T-cell (primary cell): ENCODE measurements at regions not wholly inside any gene's neighbourhood (a gene's known extent, or its start where the extent isn't known, plus 50 kb on each side); places are given as distances from the start of the nearest gene placed in this dataset.

ENCODE experiments used
- ATAC-seq, 4 experiments: fragments of 200-7000 bp in 3 of 4; fragments of 150-1000 bp in 1 of 4; cut with Tn5 transposase; replicated peaks in 1 of 4; 1 replicate in 3 of 4; 2 replicates in 1 of 4; pipeline ENCODE4 v1.10.0; 2021; ENCODE audit warnings: moderate library complexity in 3 of 4, mild to moderate bottlenecking in 2 of 4, moderate number of reproducible peaks in 1 of 4
- CTCF ChIA-PET, 2 donors: fragments of 300-600 bp; sonication (Branson Sonifier 250); formaldehyde crosslinking; loops; one replicate each; lab custom pipeline; 2022; ENCODE audit warnings: antibody characterized with exemption in 2 of 2; lab: Charles Lee
- POLR2A ChIA-PET, 2 donors: fragments of 300-600 bp; sonication (Branson Sonifier 250); formaldehyde crosslinking; loops; one replicate each; lab custom pipeline; 2022; ENCODE audit warnings: antibody characterized with exemption in 2 of 2; lab: Charles Lee
- DNase-seq, 35 experiments: peaks; one replicate each; pipeline versions ENCODE4 v3.0.0 to v3.0.0-alpha.2; 2013 to 2023
- H3K27ac ChIP-seq: one replicate; pipeline ENCODE4 v1.5.1; 2013; ENCODE audit warnings: low read length
- H3K27me3 ChIP-seq, 2 experiments: replicated peaks in 1 of 2; 1 replicate in 1 of 2; 2 replicates in 1 of 2; pipeline versions ENCODE4 v1.6.1 to v1.7.0; 2013; ENCODE audit warnings: low read length in 1 of 2, mixed read lengths in 1 of 2; ENCODE audit not compliant: control insufficient read depth in 2 of 2, insufficient read depth in 2 of 2; ENCODE audit errors: extremely low read depth in 1 of 2
- H3K36me3 ChIP-seq, 2 donors: 1 replicate in 1 of 2; 2 replicates in 1 of 2; pipeline versions ENCODE4 v1.6.1 to v1.7.0; 2013; ENCODE audit warnings: low read length in 1 of 2; ENCODE audit not compliant: control insufficient read depth in 2 of 2, insufficient read depth in 1 of 2; ENCODE audit errors: extremely low read depth in 1 of 2
- H3K4me1 ChIP-seq, 2 experiments: 1 replicate in 1 of 2; 2 replicates in 1 of 2; pipeline versions ENCODE4 v1.6.1 to v1.7.0; 2013; ENCODE audit warnings: low read length in 2 of 2, mixed read lengths in 1 of 2; ENCODE audit not compliant: insufficient read depth in 2 of 2, control insufficient read depth in 1 of 2; ENCODE audit errors: extremely low read depth in 1 of 2
- H3K4me3 ChIP-seq, 2 donors: 1 replicate in 1 of 2; 2 replicates in 1 of 2; pipeline versions ENCODE4 v1.5.1 to v1.7.0; 2013; ENCODE audit warnings: mild to moderate bottlenecking in 2 of 2, low read length in 1 of 2, moderate library complexity in 1 of 2; ENCODE audit not compliant: control insufficient read depth in 1 of 2; ENCODE audit errors: extremely low read depth in 1 of 2
- H3K9me3 ChIP-seq: 2 replicates; pipeline ENCODE4 v1.7.0; 2013
- H3K27ac Mint-ChIP-seq, 2 donors: one replicate each; pipeline ENCODE4 v1.8.0; 2020 to 2021; ENCODE audit warnings: mild to moderate bottlenecking in 2 of 2, mixed read lengths in 2 of 2
- H3K27me3 Mint-ChIP-seq, 2 donors: one replicate each; pipeline ENCODE4 v1.8.0; 2021 to 2022; ENCODE audit warnings: mixed read lengths in 2 of 2
- H3K36me3 Mint-ChIP-seq: one replicate; pipeline ENCODE4 v1.8.0; 2021; ENCODE audit warnings: mixed read lengths
- H3K4me1 Mint-ChIP-seq, 3 donors: one replicate each; pipeline ENCODE4 v1.8.0; 2020 to 2022; ENCODE audit warnings: mixed read lengths in 3 of 3, mild to moderate bottlenecking in 1 of 3
- H3K4me3 Mint-ChIP-seq, 3 donors: one replicate each; pipeline ENCODE4 v1.8.0; 2020 to 2022; ENCODE audit warnings: mild to moderate bottlenecking in 3 of 3, mixed read lengths in 3 of 3, moderate library complexity in 3 of 3
- H3K9me3 Mint-ChIP-seq, 3 donors: one replicate each; pipeline ENCODE4 v1.8.0; 2020 to 2022; ENCODE audit warnings: mixed read lengths in 3 of 3
- WGBS: methylation state at CpG from one replicate; pipeline ENCODE4 v1.1.5; 2013; ENCODE audit warnings: missing lambda C conversion rate; ENCODE audit not compliant: insufficient coverage; 5-methylcytosine and 5-hydroxymethylcytosine counted together

GRCh38 chrX:82237328-82237727 is 1035.4 kb downstream of the SH3BGRL start:
- no peak overlapping the region for H3K27ac Mint-ChIP-seq
- H3K9me3 ChIP-seq: no peaks in the 10 kb centered on the region
- WGBS: no CpG with 5 or more reads among the region's 1 CpG
- peaks cover 21 to 25% (median 23%) of the 10 kb centered on the region in 3 donors for H3K9me3 Mint-ChIP-seq
- no peak for ATAC-seq
- DNase-seq: no peak
- H3K4me3 ChIP-seq: no peak overlapping the region
- no peak overlapping the region for H3K4me3 Mint-ChIP-seq
- H3K36me3 ChIP-seq: no peaks in the 10 kb centered on the region
- H3K4me1 Mint-ChIP-seq: no peaks in the 10 kb centered on the region
- no peaks in the 10 kb centered on the region for H3K36me3 Mint-ChIP-seq
- POLR2A ChIA-PET: no interaction called here
- peaks cover 0 to 3% of the 10 kb centered on the region in 2 experiments for H3K27me3 ChIP-seq
- no peaks in the 10 kb centered on the region for H3K4me1 ChIP-seq
- peaks cover 0 to 5% of the 10 kb centered on the region in 2 donors for H3K27me3 Mint-ChIP-seq
- CTCF ChIA-PET: no interaction called here
- H3K27ac ChIP-seq: no peak overlapping the region
